WTC11 (cell line): ENCODE measurements at regions not wholly inside any gene's neighbourhood (a gene's known extent, or its start where the extent isn't known, plus 50 kb on each side); places are given as distances from the start of the nearest gene placed in this dataset.

Source experiments
- AR ChIP-seq: fragments of 250-450 bp; sonication (Bioruptor Pico); IDR thresholded peaks from 2 replicates; pipeline ENCODE4 v1.9.0; 2021; ENCODE audit warnings: mild to moderate bottlenecking
- ATF2 ChIP-seq: sonication (generic); formaldehyde crosslinking; IDR thresholded peaks from 2 replicates; pipeline ENCODE4 v1.8.1; 2022; ENCODE audit warnings: low read depth, missing genetic modification reagents, borderline replicate concordance
- CTCF ChIP-seq: fragments of 200-600 bp; IDR thresholded peaks from 2 replicates; pipeline ENCODE4 v1.8.0; 2022; ENCODE audit warnings: antibody characterized with exemption
- FOXP4 ChIP-seq: sonication (generic); formaldehyde crosslinking; IDR thresholded peaks from 2 replicates; pipeline ENCODE4 v1.8.0; 2022; ENCODE audit warnings: mild to moderate bottlenecking, missing genetic modification reagents
- GTF2I ChIP-seq: fragments of 250-450 bp; sonication (Bioruptor Pico); conservative IDR thresholded peaks from 2 replicates; pipeline ENCODE4 v1.4.0; 2021; ENCODE audit warnings: mild to moderate bottlenecking
- JUN ChIP-seq: sonication (generic); formaldehyde crosslinking; IDR thresholded peaks from 2 replicates; pipeline ENCODE4 v1.8.0; 2023; ENCODE audit warnings: mild to moderate bottlenecking, missing genetic modification reagents
- NR2C2 ChIP-seq: sonication (generic); formaldehyde crosslinking; IDR thresholded peaks from 2 replicates; pipeline ENCODE4 v1.8.0; 2022; ENCODE audit warnings: mild to moderate bottlenecking, missing genetic modification reagents
- STAT6 ChIP-seq: sonication (generic); formaldehyde crosslinking; conservative IDR thresholded peaks from 2 replicates; pipeline ENCODE4 v1.8.1; 2023; ENCODE audit warnings: mild to moderate bottlenecking, low read depth, missing genetic modification reagents, moderate library complexity
- ZNF121 ChIP-seq: sonication (generic); formaldehyde crosslinking; IDR thresholded peaks from 2 replicates; pipeline ENCODE4 v1.8.0; 2023; ENCODE audit warnings: missing genetic modification reagents
- ZNF317 ChIP-seq: sonication (generic); formaldehyde crosslinking; IDR thresholded peaks from 2 replicates; pipeline ENCODE4 v1.8.1; 2023; ENCODE audit warnings: low read depth, mild to moderate bottlenecking, moderate library complexity, missing genetic modification reagents, borderline replicate concordance
- ZNF423 ChIP-seq: fragments of 250-450 bp; sonication (Bioruptor Pico); IDR thresholded peaks from 2 replicates; pipeline ENCODE4 v2.1.2; 2022; ENCODE audit warnings: mild to moderate bottlenecking, moderate library complexity
- ZSCAN18 ChIP-seq: fragments of 250-450 bp; sonication (Bioruptor Pico); IDR thresholded peaks from 2 replicates; pipeline ENCODE4 v2.1.2; 2022; ENCODE audit warnings: mild to moderate bottlenecking, moderate library complexity

GRCh38 chr4:81580346-81580993 is 108.8 kb upstream of the RASGEF1B start:
- TF ChIP-seq CTCF (no peak), JUN (CRISPR knock-in tag) (no peak), ZSCAN18 (CRISPR knock-in tag) (no peak), ZNF121 (CRISPR knock-in tag) (no peak), NR2C2 (CRISPR knock-in tag) (no peak), FOXP4 (no peak), ZNF423 (CRISPR knock-in tag) (no peak), ATF2 (no peak), AR (no peak), ZNF317 (CRISPR knock-in tag) (no peak), STAT6 (no peak), GTF2I (CRISPR knock-in tag) (no peak)
